GM19328 (cell line): ENCODE measurements at regions not wholly inside any gene's neighbourhood (a gene's known extent, or its start where the extent isn't known, plus 50 kb on each side); places are given as distances from the start of the nearest gene placed in this dataset.
"Not testable (repeated sequence)": the region's sequence is repeated elsewhere in the genome, so short reads cannot be mapped to it uniquely, and the experiment has no call there.

ENCODE experiments used
- ATAC-seq: cut with Tn5 transposase; IDR thresholded peaks from one replicate; pipeline ENCODE4 v1.9.1; 2021; ENCODE audit warnings: mild to moderate bottlenecking, moderate library complexity; ENCODE audit not compliant: unreplicated experiment

GRCh38 chr16:29284159-29284558 is 122.4 kb downstream of the NPIPB11 start:
- not testable (repeated sequence) for ATAC-seq

GRCh38 chr16:29278097-29278871 is 128.2 kb downstream of the NPIPB11 start:
- not testable (repeated sequence) for ATAC-seq

- not testable (repeated sequence) for ATAC-seq
These were observed 130.1 kb downstream of the NPIPB11 start for GRCh38 chr16:29276446-29276845.

- ATAC-seq, result not testable (repeated sequence)
These were observed 132.2 kb downstream of the NPIPB11 start for GRCh38 chr16:29274055-29275035.

- ATAC-seq, result not testable (repeated sequence)
These were observed 133.0 kb downstream of the NPIPB11 start for GRCh38 chr16:29273298-29274054.

- ATAC-seq, result not testable (repeated sequence)
These were observed 134.5 kb downstream of the NPIPB11 start for GRCh38 chr16:29271721-29272675.

GRCh38 chr16:29270923-29271322 is 135.6 kb downstream of the NPIPB11 start:
- ATAC-seq, result not testable (repeated sequence)

GRCh38 chr16:29270033-29270432 is 136.5 kb downstream of the NPIPB11 start:
- not testable (repeated sequence) for ATAC-seq

GRCh38 chr16:29269192-29269811 is 137.2 kb downstream of the NPIPB11 start:
- ATAC-seq, result not testable (repeated sequence)

GRCh38 chr16:29268785-29269191 is 137.7 kb downstream of the NPIPB11 start:
- not testable (repeated sequence) for ATAC-seq

- not testable (repeated sequence) for ATAC-seq
These were observed 138.2 kb downstream of the NPIPB11 start for GRCh38 chr16:29268348-29268747.

GRCh38 chr16:29267891-29268290 is 138.6 kb downstream of the NPIPB11 start:
- ATAC-seq, result not testable (repeated sequence)

- not testable (repeated sequence) for ATAC-seq
These were observed 139.4 kb downstream of the NPIPB11 start for GRCh38 chr16:29267055-29267619.

- ATAC-seq, result not testable (repeated sequence)
These were observed 139.9 kb downstream of the NPIPB11 start for GRCh38 chr16:29266612-29267011.

- not testable (repeated sequence) for ATAC-seq
These were observed 141.2 kb downstream of the NPIPB11 start for GRCh38 chr16:29265255-29265853.

GRCh38 chr16:29264080-29264837 is 142.3 kb downstream of the NPIPB11 start:
- not testable (repeated sequence) for ATAC-seq

GRCh38 chr16:29262725-29263124 is 143.8 kb downstream of the NPIPB11 start:
- not testable (repeated sequence) for ATAC-seq
